Motor neuron (in vitro differentiated cells): ENCODE measurements at regions not wholly inside any gene's neighbourhood (a gene's known extent, or its start where the extent isn't known, plus 50 kb on each side); places are given as distances from the start of the nearest gene placed in this dataset.

ENCODE experiments used
- ATAC-seq, 8 experiments: fragments of 200-7000 bp; cut with Tn5 transposase; replicated peaks in 6 of 8; 2 replicates each; pipeline ENCODE4 v1.8.0; 2021; ENCODE audit warnings: mild to moderate bottlenecking in 8 of 8, moderate library complexity in 8 of 8
- H3K27ac ChIP-seq, 2 donors: fragments of 250-450 bp; sonication (Bioruptor Pico); 2 replicates each; pipeline ENCODE4 v1.9.0; 2021; ENCODE audit warnings: antibody characterized with exemption in 2 of 2, mild to moderate bottlenecking in 2 of 2, moderate library complexity in 1 of 2
- H3K4me1 ChIP-seq, 2 donors: fragments of 250-450 bp; sonication (Bioruptor Pico); replicated peaks in 1 of 2; 2 replicates each; pipeline ENCODE4 v1.6.1; 2021; ENCODE audit warnings: antibody characterized with exemption in 2 of 2, mild to moderate bottlenecking in 2 of 2, moderate library complexity in 1 of 2
- H3K4me3 ChIP-seq, 5 donors: fragments of 250-450 bp; sonication (Bioruptor Pico); 2 replicates each; pipeline ENCODE4 v1.9.0; 2021; ENCODE audit warnings: antibody characterized with exemption in 5 of 5, mild to moderate bottlenecking in 5 of 5, moderate library complexity in 4 of 5
- WGBS, 10 experiments: fragments of 450-650 bp; shearing (Covaris generic); methylation state at CpG; one replicate each; pipeline ENCODE4 v1.0.0; 2022; 5-methylcytosine and 5-hydroxymethylcytosine counted together
- in situ Hi-C, 9 experiments: fragments of 400-800 bp; cut with MboI; loops; one replicate each; pipeline ENCODE4 v1.15.0; 2021; ENCODE audit warnings: low sequenced_read_pairs in 9 of 9, low pct_unique_long_range_greater_than_20kb in 2 of 9; ENCODE audit not compliant: unreplicated experiment in 9 of 9

DNA sequence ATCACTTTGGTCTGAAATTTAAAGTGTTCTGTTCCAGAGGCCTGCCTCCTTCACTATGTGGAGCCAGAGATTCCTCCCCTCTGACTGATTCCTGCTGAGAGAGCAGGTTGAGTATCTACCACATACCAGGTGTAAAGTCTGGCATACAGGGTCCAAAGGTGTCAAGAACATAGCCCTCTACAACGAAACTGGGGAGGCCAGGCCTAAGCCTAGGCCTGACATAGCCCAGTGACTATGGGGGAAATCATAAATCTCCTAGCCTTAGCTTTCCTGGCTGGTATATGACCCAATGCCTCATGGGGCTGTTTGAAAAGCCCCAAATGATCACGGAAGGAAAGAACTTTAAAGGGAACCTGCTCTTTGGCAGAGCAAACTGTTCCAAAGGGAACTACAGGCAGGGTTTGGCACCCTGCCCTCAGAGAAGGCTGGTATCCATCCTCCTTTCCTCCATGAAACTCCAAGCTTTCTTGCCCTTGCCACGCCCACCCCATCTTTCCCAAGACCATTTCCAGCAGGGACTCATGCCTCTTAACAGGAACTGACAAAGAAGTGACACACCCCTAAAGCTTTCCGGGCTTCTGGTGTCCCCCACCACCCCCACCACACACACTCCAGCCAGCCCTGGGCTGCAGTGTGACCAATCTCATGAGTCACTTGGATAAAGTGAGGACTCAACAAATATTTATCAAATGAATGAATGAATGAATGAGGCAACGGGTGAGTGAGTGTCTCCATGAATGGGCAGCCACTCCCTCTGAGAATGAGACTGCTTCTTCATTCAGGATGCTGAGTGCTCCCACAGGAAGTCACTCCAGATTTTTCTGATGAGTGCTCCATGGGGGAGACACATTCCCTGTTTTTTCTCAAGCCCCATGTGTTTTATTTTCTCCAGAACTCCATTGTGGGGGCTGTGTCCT is 93.3 kb upstream of the CALM2 start:
- WGBS, 10 experiments = 9 to 100% (median 47%) methylated on average over 1 to 5 of the region's 5 CpGs; no CpG with 5 or more reads in 1 of the 10 experiments
- no peak overlapping the region for H3K4me3 ChIP-seq
- peak in 5 of 8 experiments; percentile 7 to 75 (median 20) for ATAC-seq
- in situ Hi-C loops = no loop called here
- H3K4me1 ChIP-seq = peaks cover 29 to 35% of the 10 kb centered on the region in 2 donors
- H3K27ac ChIP-seq = no peak overlapping the region

DNA sequence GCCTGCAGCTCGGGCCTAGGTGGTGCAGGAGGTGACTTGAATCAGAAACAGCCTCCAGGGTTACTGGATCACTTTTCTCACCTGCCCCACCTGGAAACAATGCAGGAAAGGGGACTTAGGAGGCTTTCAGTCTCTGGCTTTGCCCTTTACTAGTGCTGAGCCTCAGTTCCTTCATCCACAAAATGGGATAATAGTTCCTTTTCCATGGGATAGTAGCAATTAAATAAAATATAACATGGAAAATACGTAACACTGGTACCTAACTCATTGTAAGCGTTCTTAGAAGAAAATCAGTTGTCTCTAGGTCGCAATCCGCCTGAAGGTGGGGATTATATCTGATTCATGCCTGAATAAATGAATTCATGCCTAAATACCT is 91.4 kb upstream of the CALM2 start:
- no peak overlapping the region for H3K4me3 ChIP-seq
- peaks cover 19 to 32% of the 10 kb centered on the region in 2 donors for H3K4me1 ChIP-seq
- in situ Hi-C loops = no loop called here
- 82 to 100% (median 100%) methylated on average over 1 to 5 of the region's 5 CpGs; no CpG with 5 or more reads in 2 of the 10 experiments for WGBS, 10 experiments
- H3K27ac ChIP-seq = no peak overlapping the region
- ATAC-seq = no peak

DNA sequence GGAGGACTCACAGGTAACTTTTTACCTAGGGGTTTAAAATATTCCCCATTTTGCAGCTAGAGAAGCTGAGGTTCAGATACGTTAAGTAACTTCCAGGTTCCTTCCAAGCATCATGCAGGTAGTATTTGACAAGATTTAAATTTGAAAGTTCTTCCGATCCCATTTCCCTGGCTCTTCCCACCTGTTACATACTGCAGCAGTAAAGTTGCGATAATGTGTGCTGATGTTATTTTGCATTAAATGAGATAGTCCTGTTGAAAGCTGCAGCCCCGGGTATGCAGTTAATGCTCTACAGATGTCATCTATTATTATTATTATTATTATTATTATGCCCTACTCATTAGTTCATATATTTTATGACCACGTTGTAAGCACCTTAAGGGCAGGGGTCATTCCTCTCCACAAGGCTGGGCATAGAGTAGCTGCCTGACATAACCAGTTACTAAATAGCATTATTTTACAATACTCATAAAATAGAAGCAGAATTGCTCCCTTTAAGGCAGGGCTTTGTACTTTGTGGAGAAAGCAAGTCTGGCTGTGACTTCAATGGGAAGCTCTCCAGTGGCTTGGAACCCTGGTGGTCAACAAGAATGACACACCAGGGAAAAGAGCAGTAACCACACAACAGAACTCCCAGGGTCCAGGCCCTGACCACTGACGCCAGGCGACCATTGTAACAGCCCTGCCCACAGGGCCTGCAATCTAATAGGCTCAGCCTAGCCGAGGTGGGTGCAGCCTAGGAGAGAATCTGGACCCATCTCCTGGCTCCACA is 90.8 kb upstream of the CALM2 start:
- H3K27ac ChIP-seq = no peak overlapping the region
- ATAC-seq = no peak
- H3K4me1 ChIP-seq = peaks cover 19 to 29% of the 10 kb centered on the region in 2 donors
- no peak overlapping the region for H3K4me3 ChIP-seq
- in situ Hi-C loops = no loop called here
- 48 to 92% (median 76%) methylated on average over 1 to 6 of the region's 8 CpGs; no CpG with 5 or more reads in 1 of the 10 experiments for WGBS, 10 experiments

DNA sequence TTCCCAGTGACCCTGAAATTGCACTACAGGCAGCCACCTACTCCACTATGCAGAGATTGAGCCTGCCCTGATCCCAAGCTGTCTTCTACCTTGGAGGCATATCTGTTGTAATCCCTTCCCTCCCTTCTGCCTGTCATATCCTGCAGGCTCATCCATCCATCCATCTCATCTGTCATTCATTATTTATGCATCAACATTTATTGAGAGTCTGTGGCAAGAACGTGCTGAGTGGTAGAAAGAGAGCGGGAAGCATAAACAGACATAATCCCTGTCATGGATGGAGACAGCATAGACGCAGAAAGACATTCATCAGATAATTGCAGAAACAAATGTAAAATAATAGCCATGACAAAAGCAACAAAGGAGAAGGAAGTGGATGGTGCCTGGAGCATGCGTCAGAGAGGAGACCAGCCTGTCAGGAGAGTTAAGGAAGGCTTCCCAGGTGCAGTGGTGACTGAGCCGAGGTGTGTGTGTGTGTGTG is 89.5 kb upstream of the CALM2 start:
- in situ Hi-C loops = no loop called here
- ATAC-seq = peak in 3 of 8 experiments; percentile 17 to 30 (median 24)
- Histone ChIP-seq H3K4me3 (no peak overlapping the region), H3K27ac (no peak overlapping the region), H3K4me1 (peaks cover 16 to 20% of the 10 kb centered on the region in 2 donors)
- 33 to 89% (median 70%) methylated on average over 1 to 4 of the region's 5 CpGs; no CpG with 5 or more reads in 1 of the 10 experiments for WGBS, 10 experiments

DNA sequence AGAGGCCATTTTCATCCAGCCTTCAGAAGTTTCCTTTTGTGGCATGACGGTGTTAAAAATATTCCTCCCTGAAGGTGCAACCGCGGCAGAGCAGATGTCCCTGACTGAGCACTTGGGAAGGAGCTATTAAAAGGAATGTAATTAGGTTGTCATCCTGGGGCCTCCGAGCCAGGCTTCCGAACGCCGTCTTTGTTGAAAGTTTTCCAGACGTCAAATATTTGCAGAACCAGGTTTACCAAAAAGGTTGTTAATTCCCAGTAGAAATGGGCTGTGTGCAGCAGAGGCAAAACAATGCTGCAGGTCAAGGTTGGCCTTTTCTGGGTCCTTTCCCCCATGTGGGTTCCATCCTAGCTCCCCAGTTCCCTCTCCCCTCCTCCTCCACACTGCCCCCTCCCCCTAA is 88.8 kb upstream of the CALM2 start:
- ATAC-seq = peak in 1 of 8 experiments; percentile 15
- Histone ChIP-seq H3K4me3 (no peak overlapping the region), H3K4me1 (peaks cover 16 to 20% of the 10 kb centered on the region in 2 donors), H3K27ac (no peak overlapping the region)
- in situ Hi-C loops = no loop called here
- WGBS, 10 experiments = 40 to 87% (median 73%) methylated on average over 1 to 7 of the region's 8 CpGs; no CpG with 5 or more reads in 4 of the 10 experiments

DNA sequence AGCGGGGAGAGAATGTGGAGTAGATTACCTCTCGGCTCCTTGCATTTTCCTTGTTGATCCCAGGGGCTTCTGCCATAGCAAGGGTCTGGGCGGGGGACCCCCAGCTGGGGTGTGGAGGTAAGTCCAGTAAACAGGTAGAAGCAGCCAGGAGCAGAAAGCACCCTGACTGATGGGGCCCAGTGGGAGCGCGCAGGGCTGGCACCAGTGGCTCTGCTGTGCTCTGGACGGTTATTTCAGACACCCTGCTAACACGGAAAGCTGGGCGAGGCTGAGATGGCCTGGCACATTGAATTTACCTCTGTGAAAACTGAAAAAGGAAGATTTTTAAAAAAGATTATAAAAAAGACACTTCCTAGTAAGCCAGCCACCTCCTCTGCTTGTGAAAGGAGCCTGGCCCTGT is 88.4 kb upstream of the CALM2 start:
- no peak overlapping the region for H3K4me3 ChIP-seq
- H3K4me1 ChIP-seq = peaks cover 16 to 20% of the 10 kb centered on the region in 2 donors
- no peak for ATAC-seq
- no peak overlapping the region for H3K27ac ChIP-seq
- in situ Hi-C loops = no loop called here
- 87 to 100% (median 100%) methylated on average over 1 to 6 of the region's 8 CpGs; no CpG with 5 or more reads in 1 of the 10 experiments for WGBS, 10 experiments

DNA sequence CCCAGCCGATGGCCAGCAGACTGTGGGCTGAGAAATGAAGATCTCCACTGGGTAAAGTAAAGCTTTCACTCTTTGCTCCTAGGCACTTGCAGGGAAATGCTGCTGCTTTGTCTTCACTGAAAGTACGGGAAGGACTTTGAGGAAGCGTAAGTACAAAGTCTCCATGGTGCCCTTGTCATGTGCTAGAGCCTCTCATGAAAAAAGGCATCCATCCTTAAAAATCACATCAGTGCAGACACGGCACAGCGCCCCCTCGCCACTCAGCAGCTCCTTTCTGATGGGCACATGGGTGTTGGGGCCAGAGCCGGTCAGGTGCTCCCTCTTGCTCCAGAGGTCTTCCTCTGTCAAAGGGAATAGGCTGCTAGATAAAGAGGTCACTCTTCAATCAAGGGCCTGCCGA is 87.8 kb upstream of the CALM2 start:
- H3K4me1 ChIP-seq = peaks cover 16 to 20% of the 10 kb centered on the region in 2 donors
- peak in 5 of 8 experiments; percentile 49 to 80 (median 63) for ATAC-seq
- WGBS, 10 experiments = 40 to 100% (median 70%) methylated on average over 1 to 4 of the region's 8 CpGs; no CpG with 5 or more reads in 3 of the 10 experiments
- in situ Hi-C loops = no loop called here
- no peak overlapping the region for H3K4me3 ChIP-seq
- H3K27ac ChIP-seq = no peak overlapping the region

DNA sequence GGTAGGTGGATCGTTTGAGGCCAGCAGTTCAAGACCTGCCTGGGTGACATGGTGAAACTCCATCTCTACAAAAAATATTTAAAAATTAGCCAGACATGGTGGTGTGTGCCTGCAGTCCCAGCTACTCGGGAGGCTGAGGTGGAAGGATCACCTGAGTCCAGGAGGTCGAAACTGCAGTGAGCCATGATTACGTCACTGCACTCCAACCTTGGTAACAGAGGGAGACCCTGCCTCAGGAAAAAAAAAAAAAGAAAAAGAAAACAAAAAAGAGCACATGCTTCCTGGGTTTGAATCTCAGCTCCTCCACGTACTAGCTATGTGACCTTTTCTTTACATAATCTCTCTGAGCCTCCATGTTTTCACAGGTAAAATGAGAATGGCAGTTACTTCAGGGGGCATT is 86.3 kb upstream of the CALM2 start:
- H3K4me3 ChIP-seq = no peak overlapping the region
- in situ Hi-C loops = no loop called here
- ATAC-seq = no peak
- H3K27ac ChIP-seq = no peak overlapping the region
- H3K4me1 ChIP-seq = peaks cover 22 to 24% of the 10 kb centered on the region in 2 donors
- 67 to 100% (median 87%) methylated on average over 1 to 4 of the region's 5 CpGs; no CpG with 5 or more reads in 2 of the 10 experiments for WGBS, 10 experiments

DNA sequence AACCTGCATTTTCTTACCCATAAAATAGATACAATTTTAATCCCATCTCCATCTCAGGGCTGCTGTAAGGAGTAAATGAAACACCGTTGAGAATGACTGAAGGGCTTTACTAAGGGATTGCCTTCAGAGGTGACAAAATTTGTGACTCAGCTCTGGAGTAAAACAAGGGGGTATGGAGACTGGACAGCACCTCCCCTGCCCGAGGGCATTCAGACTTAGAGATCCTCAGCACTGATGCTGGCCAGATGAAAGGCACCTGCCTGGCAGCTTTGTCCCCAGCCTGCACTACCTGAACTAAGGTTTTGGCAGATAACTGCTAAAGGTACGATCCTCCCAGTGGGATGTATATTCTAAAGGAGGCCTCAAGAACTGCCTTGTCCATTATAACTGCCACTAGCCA is 84.7 kb upstream of the CALM2 start:
- no peak overlapping the region for H3K27ac ChIP-seq
- H3K4me1 ChIP-seq = peaks cover 24 to 34% of the 10 kb centered on the region in 2 donors
- 60 to 86% (median 76%) methylated on average over 1 to 2 of the region's 3 CpGs; no CpG with 5 or more reads in 1 of the 10 experiments for WGBS, 10 experiments
- H3K4me3 ChIP-seq = no peak overlapping the region
- in situ Hi-C loops = no loop called here
- no peak for ATAC-seq

DNA sequence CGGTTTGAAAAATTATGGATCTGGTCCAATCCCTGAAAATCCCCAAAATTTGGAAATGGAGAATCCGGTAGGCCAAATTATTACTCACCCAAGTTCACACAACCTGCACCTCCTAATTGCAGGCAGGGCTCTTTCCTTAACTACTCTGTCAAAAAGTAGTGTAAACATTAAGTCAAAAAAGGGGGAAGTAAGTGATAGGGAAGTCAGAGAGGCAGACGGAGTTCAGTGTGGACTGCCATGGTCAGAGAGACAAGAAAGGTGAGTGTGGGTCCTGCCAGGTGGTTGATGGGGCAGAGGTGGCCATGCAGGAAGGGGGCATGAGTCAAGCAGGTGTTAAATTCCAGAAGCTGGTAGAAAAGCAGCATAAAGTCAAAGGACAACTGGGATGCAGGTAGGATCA is 83.5 kb upstream of the CALM2 start:
- no peak for ATAC-seq
- peaks cover 13 to 27% of the 10 kb centered on the region in 2 donors for H3K4me1 ChIP-seq
- H3K4me3 ChIP-seq = no peak overlapping the region
- H3K27ac ChIP-seq = no peak overlapping the region
- in situ Hi-C loops = no loop called here
- WGBS, 10 experiments = 63 to 100% (median 90%) methylated on average over 1 to 3 of the region's 3 CpGs; no CpG with 5 or more reads in 2 of the 10 experiments

DNA sequence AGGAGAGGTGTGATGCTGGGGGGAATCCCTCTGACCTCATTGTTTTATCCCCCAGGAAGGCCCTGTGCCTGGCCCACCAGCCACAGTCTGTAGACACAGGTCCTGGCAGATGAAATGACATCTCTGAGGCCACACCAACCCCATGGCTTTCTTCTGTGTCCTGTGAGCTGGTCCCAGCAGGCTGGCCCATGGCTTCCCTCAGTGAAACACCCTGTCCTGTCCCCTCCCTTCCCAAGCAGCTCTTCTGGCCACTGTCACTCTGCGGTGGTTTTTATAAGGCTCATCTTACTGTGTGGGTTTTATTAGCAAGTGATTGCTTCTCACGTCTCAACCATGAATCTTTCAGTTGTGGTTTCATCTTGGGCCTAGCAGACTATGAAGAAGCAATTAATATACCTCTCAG is 81.6 kb upstream of the CALM2 start:
- no peak overlapping the region for H3K4me3 ChIP-seq
- no peak overlapping the region for H3K27ac ChIP-seq
- ATAC-seq = peak in 5 of 8 experiments; percentile 38 to 72 (median 48)
- 60 to 100% (median 67%) methylated on average over 1 of the region's 2 CpGs; no CpG with 5 or more reads in 5 of the 10 experiments for WGBS, 10 experiments
- in situ Hi-C loops = no loop called here
- peaks cover 13 to 17% of the 10 kb centered on the region in 2 donors for H3K4me1 ChIP-seq

DNA sequence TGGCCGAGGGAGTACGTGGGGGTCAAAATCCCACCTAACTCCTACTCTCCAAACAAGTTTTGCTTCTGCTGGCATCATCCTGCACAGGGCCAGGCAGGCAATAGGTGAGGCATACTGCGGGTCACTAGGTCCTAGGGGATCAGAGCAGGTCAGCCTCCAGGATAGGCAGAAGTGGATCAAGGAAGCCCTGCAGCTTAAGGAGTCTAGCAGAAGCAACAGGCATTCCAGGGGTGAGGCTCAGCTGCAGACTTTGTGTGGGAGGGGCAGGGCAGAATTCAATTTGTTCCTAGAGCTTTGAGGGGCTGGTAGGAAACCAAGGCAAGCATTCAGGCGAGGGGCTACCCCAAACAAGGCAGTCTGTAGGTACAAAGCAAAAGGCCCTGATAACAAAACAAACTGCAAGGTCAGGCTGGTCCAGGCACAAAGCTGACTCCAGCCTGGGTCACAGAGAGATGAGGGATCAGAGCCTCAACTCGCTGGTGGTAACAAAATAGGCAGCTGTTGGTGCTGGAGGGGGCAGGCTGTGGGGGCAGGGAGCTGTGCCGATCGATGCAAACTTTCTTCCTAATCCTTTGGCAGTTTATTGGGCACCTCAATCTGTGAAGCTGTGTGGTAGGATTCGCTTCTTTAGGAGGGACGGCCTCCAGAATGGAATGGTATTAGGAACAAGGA is 80.2 kb upstream of the CALM2 start:
- peaks cover 13 to 17% of the 10 kb centered on the region in 2 donors for H3K4me1 ChIP-seq
- WGBS, 10 experiments = 0 to 100% (median 81%) methylated on average over 1 to 6 of the region's 9 CpGs; no CpG with 5 or more reads in 2 of the 10 experiments
- in situ Hi-C loops = no loop called here
- no peak overlapping the region for H3K4me3 ChIP-seq
- ATAC-seq = peak in 1 of 8 experiments; percentile 30
- H3K27ac ChIP-seq = no peak overlapping the region
